NT2/D1 (cell line): ENCODE measurements at regions not wholly inside any gene's neighbourhood (a gene's known extent, or its start where the extent isn't known, plus 50 kb on each side); places are given as distances from the start of the nearest gene placed in this dataset.

Source experiments
- DNase-seq: peaks from one replicate; pipeline ENCODE4 v3.0.0-alpha.2; 2011; ENCODE audit warnings: low read depth, low spot score
- H3K27me3 ChIP-seq: 2 replicates; pipeline ENCODE4 v1.6.0; 2011; ENCODE audit warnings: mild to moderate bottlenecking; ENCODE audit not compliant: insufficient read length, insufficient read depth
- H3K36me3 ChIP-seq: 2 replicates; pipeline ENCODE4 v1.6.1; 2011; ENCODE audit warnings: mild to moderate bottlenecking, low read length, mixed read lengths; ENCODE audit not compliant: insufficient read depth, insufficient read length
- H3K4me1 ChIP-seq: 2 replicates; pipeline ENCODE4 v1.5.1; 2011; ENCODE audit not compliant: insufficient read depth, insufficient read length
- H3K4me3 ChIP-seq: 2 replicates; pipeline ENCODE4 v1.5.1; 2011; ENCODE audit warnings: low read depth; ENCODE audit not compliant: insufficient read length
- H3K9ac ChIP-seq: 2 replicates; pipeline ENCODE4 v1.6.0; 2011; ENCODE audit warnings: low read depth; ENCODE audit not compliant: insufficient read length
- H3K9me3 ChIP-seq: 2 replicates; pipeline ENCODE4 v1.5.1; 2011; ENCODE audit warnings: mild to moderate bottlenecking, low read length; ENCODE audit not compliant: insufficient read depth
- SUZ12 ChIP-seq: IDR thresholded peaks from 2 replicates; pipeline ENCODE4 v1.6.1; 2011; ENCODE audit not compliant: insufficient read length, insufficient read depth; ENCODE audit errors: extremely low read depth
- YY1 ChIP-seq: IDR thresholded peaks from 2 replicates; pipeline ENCODE4 v1.6.1; 2011; ENCODE audit not compliant: insufficient read length, insufficient read depth
- ZNF274 ChIP-seq: IDR thresholded peaks from 2 replicates; pipeline ENCODE4 v1.6.1; 2011; ENCODE audit warnings: mild to moderate bottlenecking, low read depth, low read length

GRCh38 chr11:131052367-131052766, 136.1 kb upstream of the SNX19 start:
- Histone ChIP-seq H3K36me3 (no peaks in the 10 kb centered on the region), H3K27me3 (no peaks in the 10 kb centered on the region), H3K9me3 (no peaks in the 10 kb centered on the region), H3K4me1 (no peaks in the 10 kb centered on the region), H3K4me3 (no peak overlapping the region), H3K9ac (no peak overlapping the region)
- no peak for TF ChIP-seq ZNF274
- no peak for TF ChIP-seq YY1
- no peak for TF ChIP-seq SUZ12
- no peak for DNase-seq

GRCh38 chr11:131056036-131056435, 139.8 kb upstream of the SNX19 start:
- TF ChIP-seq ZNF274 (no peak), YY1 (no peak), SUZ12 (no peak)
- no peak overlapping the region for H3K9ac ChIP-seq
- no peaks in the 10 kb centered on the region for H3K27me3 ChIP-seq
- no peak for DNase-seq
- H3K4me3 ChIP-seq = no peak overlapping the region
- no peaks in the 10 kb centered on the region for H3K9me3 ChIP-seq
- H3K4me1 ChIP-seq = no peaks in the 10 kb centered on the region
- no peaks in the 10 kb centered on the region for H3K36me3 ChIP-seq

- peak; percentile 18 for DNase-seq
- Histone ChIP-seq H3K27me3 (no peaks in the 10 kb centered on the region), H3K9ac (no peak overlapping the region)
Measured at GRCh38 chr11:131063638-131064037, 147.4 kb upstream of the SNX19 start.

DNA sequence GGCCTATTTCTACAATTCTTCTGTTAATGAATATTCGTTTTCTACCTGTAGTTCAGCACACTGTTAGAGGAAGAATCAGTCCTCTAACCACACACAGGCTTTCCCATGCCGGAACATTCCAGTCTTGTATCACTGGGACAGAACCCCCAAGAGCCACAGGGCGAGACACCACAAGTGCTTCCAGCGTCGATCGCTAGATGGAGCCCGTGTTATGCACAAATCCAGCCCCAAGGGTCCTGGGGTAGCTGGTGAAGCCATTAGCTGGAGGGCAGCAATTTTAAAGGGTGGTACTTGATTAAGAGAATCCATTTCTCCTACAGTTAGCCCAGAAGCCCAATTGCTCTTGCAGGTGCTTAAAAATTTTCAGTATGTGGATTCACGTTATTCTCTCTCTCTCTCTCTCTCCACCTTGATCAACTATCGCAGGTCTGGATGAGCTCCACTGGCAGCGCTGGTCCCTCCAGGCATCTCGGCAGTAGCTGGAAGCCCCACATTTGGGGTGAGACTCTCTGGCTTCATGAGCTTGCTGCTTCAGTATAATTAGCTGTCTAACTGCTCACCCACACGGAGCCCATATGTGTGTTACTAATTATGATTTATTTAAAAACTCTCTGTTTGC, 148.2 kb upstream of the SNX19 start:
- DNase-seq = peak; percentile 87
- TF ChIP-seq ZNF274 = no peak
- no peak for TF ChIP-seq SUZ12
- no peak for TF ChIP-seq YY1
- Histone ChIP-seq H3K9me3 (peaks cover 24% of the 10 kb centered on the region; the same call in 1 of the 2 replicates), H3K4me3 (no peak overlapping the region), H3K27me3 (no peaks in the 10 kb centered on the region), H3K4me1 (no peaks in the 10 kb centered on the region), H3K36me3 (no peaks in the 10 kb centered on the region), H3K9ac (no peak overlapping the region)

More at GRCh38 chr11:131063638-131064037, 147.4 kb upstream of the SNX19 start:
- TF ChIP-seq SUZ12 (no peak), YY1 (no peak), ZNF274 (no peak)
- H3K4me1 ChIP-seq = no peaks in the 10 kb centered on the region
- H3K9me3 ChIP-seq = peaks cover 24% of the 10 kb centered on the region; the same call in 1 of the 2 replicates
- H3K4me3 ChIP-seq = no peak overlapping the region
- H3K36me3 ChIP-seq = no peaks in the 10 kb centered on the region

DNA sequence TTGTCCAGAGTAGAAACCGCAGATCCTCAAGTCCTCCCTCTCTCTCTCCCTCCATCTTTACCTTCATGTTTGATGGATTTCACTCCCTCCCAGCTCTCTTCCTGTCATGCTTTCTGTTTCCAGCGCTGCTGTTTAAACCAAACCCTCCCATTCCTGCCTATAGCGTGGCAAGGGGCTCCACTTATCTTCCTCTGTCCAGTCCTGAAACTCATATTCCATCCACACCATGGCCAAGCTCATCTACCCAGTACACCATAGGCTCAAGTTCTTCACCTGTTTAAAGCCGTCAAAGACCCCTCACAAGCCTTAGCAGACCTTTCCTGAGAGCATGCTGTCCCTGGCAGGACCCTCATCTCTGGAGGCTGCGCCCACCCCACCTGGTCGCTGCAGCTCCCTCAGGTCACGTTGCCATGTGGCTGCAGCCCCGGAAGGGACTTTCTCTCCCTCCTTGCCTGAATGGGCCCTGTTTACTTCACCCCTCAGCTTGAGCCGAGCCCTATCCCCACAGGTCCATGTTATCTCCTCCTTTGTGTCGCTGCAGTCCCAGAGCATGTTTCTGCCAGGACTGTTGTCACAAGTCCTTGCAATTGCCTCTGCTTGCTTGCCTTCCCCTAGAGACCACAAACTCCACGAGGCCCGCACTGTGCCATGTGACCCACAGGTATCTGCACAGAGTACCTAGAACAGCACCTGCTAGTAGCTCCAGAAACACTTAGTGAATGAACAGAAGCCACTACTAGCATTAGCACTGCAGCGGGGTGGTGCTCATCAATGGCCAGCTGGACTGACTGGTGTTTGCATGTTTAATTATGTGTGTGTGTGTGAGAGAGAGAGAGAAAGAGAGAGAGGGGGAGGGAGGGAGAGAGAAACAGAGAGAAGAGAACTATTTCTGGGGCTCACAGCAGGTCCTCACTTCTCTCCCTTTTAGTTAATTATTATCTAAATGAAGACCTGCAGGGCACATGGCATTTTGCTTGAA, 149.4 kb upstream of the SNX19 start:
- H3K27me3 ChIP-seq = no peaks in the 10 kb centered on the region
- peaks cover 24% of the 10 kb centered on the region; the same call in 1 of the 2 replicates for H3K9me3 ChIP-seq
- no peak for DNase-seq
- no peak for TF ChIP-seq ZNF274
- H3K36me3 ChIP-seq = no peaks in the 10 kb centered on the region
- H3K9ac ChIP-seq = no peak overlapping the region
- no peaks in the 10 kb centered on the region for H3K4me1 ChIP-seq
- no peak overlapping the region for H3K4me3 ChIP-seq

GRCh38 chr11:131066551-131066950, 150.3 kb upstream of the SNX19 start:
- no peaks in the 10 kb centered on the region for H3K36me3 ChIP-seq
- DNase-seq = no peak
- no peak for TF ChIP-seq SUZ12
- TF ChIP-seq YY1 = no peak
- TF ChIP-seq ZNF274 = no peak
- H3K27me3 ChIP-seq = no peaks in the 10 kb centered on the region
- peaks cover 24% of the 10 kb centered on the region; the same call in 1 of the 2 replicates for H3K9me3 ChIP-seq
- H3K4me3 ChIP-seq = no peak overlapping the region
- no peaks in the 10 kb centered on the region for H3K4me1 ChIP-seq
- no peak overlapping the region for H3K9ac ChIP-seq

DNA sequence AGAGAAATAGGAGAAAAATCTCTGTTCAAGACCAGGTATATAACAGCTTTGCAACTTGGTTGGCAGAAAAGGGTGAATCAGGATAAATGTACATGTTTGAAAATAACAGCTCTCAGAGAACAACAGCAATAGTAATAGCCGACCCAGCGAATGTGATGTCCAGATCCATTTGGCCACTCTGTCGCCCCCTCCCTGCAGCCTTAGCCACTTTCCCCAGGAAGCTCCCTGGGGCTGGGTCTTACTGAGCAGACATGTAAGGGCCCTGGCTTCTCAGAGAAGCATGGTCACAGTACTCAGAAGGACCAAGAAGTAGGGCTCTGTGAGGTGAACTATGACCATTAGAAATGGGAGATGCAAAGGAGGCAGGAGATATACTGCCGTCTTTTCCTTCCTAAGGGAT, 154.1 kb upstream of the SNX19 start:
- Histone ChIP-seq H3K4me3 (no peak overlapping the region), H3K9ac (no peak overlapping the region), H3K9me3 (peaks cover 18% of the 10 kb centered on the region; the same call in 1 of the 2 replicates), H3K36me3 (no peaks in the 10 kb centered on the region), H3K4me1 (no peaks in the 10 kb centered on the region), H3K27me3 (no peaks in the 10 kb centered on the region)
- no peak for TF ChIP-seq ZNF274
- TF ChIP-seq YY1 = no peak
- no peak for TF ChIP-seq SUZ12
- no peak for DNase-seq
